Activated CD8-positive, alpha-beta T cell treated with anti-CD3 and anti-CD28 coated beads for 36 hours (primary cell): ENCODE measurements at regions not wholly inside any gene's neighbourhood (a gene's known extent, or its start where the extent isn't known, plus 50 kb on each side); places are given as distances from the start of the nearest gene placed in this dataset.

ENCODE experiments used
- ATAC-seq: fragments of 200-7000 bp; cut with Tn5 transposase; one replicate; pipeline ENCODE4 v1.10.0; 2021; ENCODE audit warnings: mild to moderate bottlenecking, moderate library complexity
- CTCF ChIA-PET: fragments of 350-600 bp; sonication (Branson Sonifier 250); formaldehyde crosslinking; loops from one replicate; lab custom pipeline; 2021; ENCODE audit warnings: antibody characterized with exemption; lab: Charles Lee
- POLR2A ChIA-PET: fragments of 350-600 bp; sonication (Branson Sonifier 250); formaldehyde crosslinking; loops from one replicate; lab custom pipeline; 2021; ENCODE audit warnings: antibody characterized with exemption; lab: Charles Lee
- DNase-seq: peaks from one replicate; pipeline ENCODE4 v3.0.0-alpha.2; 2020
- H3K27ac Mint-ChIP-seq: one replicate; pipeline ENCODE4 v1.8.0; 2021; ENCODE audit warnings: mild to moderate bottlenecking, mixed read lengths
- H3K27me3 Mint-ChIP-seq: one replicate; pipeline ENCODE4 v1.8.0; 2021; ENCODE audit warnings: mixed read lengths
- H3K36me3 Mint-ChIP-seq: one replicate; pipeline ENCODE4 v1.8.0; 2021; ENCODE audit warnings: low read depth, mixed read lengths
- H3K4me1 Mint-ChIP-seq: one replicate; pipeline ENCODE4 v1.8.0; 2021; ENCODE audit warnings: low read depth, mixed read lengths
- H3K4me3 Mint-ChIP-seq: one replicate; pipeline ENCODE4 v1.8.0; 2021; ENCODE audit warnings: mild to moderate bottlenecking, moderate library complexity, mixed read lengths
- H3K9me3 Mint-ChIP-seq: one replicate; pipeline ENCODE4 v1.8.0; 2021; ENCODE audit warnings: mixed read lengths
- CTCF ChIP-seq: fragments of 200-600 bp; IDR thresholded peaks from one replicate; pipeline ENCODE4 v1.8.0; 2022; ENCODE audit warnings: antibody characterized with exemption, mild to moderate bottlenecking
- intact Hi-C: fragments of 100-400 bp; cut with micrococcal nuclease; formaldehyde crosslinking; loops from one replicate; pipeline ENCODE4 v1.10.0; 2022

GRCh38 chr9:82597241-82598203 is 465.4 kb downstream of the RASEF start:
- H3K4me1 Mint-ChIP-seq: no peaks in the 10 kb centered on the region
- no peak for TF ChIP-seq CTCF
- H3K27me3 Mint-ChIP-seq: no peaks in the 10 kb centered on the region
- H3K9me3 Mint-ChIP-seq: no peaks in the 10 kb centered on the region
- no peak overlapping the region for H3K27ac Mint-ChIP-seq
- POLR2A ChIA-PET: no interaction called here
- DNase-seq (no peak), ATAC-seq (no peak)
- no peak overlapping the region for H3K4me3 Mint-ChIP-seq
- no peaks in the 10 kb centered on the region for H3K36me3 Mint-ChIP-seq
- CTCF ChIA-PET: no interaction called here
- intact Hi-C loops: no loop called here

- Mint-ChIP-seq H3K9me3 (no peaks in the 10 kb centered on the region), H3K27me3 (no peaks in the 10 kb centered on the region), H3K4me3 (no peak overlapping the region), H3K36me3 (no peaks in the 10 kb centered on the region), H3K4me1 (no peaks in the 10 kb centered on the region), H3K27ac (no peak overlapping the region)
- ChIA-PET POLR2A (no interaction called here), CTCF (no interaction called here)
- no peak for TF ChIP-seq CTCF
- intact Hi-C loops: no loop called here
- ATAC-seq (no peak), DNase-seq (no peak)
Measured at GRCh38 chr9:82598241-82599039, 464.5 kb downstream of the RASEF start.

- no peak for TF ChIP-seq CTCF
- Mint-ChIP-seq H3K27me3 (no peaks in the 10 kb centered on the region), H3K36me3 (no peaks in the 10 kb centered on the region), H3K9me3 (no peaks in the 10 kb centered on the region), H3K27ac (no peak overlapping the region), H3K4me1 (no peaks in the 10 kb centered on the region), H3K4me3 (no peak overlapping the region)
- POLR2A ChIA-PET: no interaction called here
- ATAC-seq: no peak
- intact Hi-C loops: no loop called here
- no peak for DNase-seq
- CTCF ChIA-PET: no interaction called here
Measured at GRCh38 chr9:82599336-82599949, 463.5 kb downstream of the RASEF start.

- Mint-ChIP-seq H3K27me3 (no peaks in the 10 kb centered on the region), H3K36me3 (no peaks in the 10 kb centered on the region), H3K4me3 (no peak overlapping the region), H3K4me1 (no peaks in the 10 kb centered on the region), H3K9me3 (no peaks in the 10 kb centered on the region), H3K27ac (no peak overlapping the region)
- TF ChIP-seq CTCF: no peak
- CTCF ChIA-PET: no interaction called here
- DNase-seq (no peak), ATAC-seq (no peak)
- intact Hi-C loops: no loop called here
- POLR2A ChIA-PET: no interaction called here
Measured at GRCh38 chr9:82600536-82601292, 462.2 kb downstream of the RASEF start.
